Right lobe of liver (tissue), 6 donors: ENCODE measurements at regions not wholly inside any gene's neighbourhood (a gene's known extent, or its start where the extent isn't known, plus 50 kb on each side); places are given as distances from the start of the nearest gene placed in this dataset.
"Not testable (repeated sequence)": the region's sequence is repeated elsewhere in the genome, so short reads cannot be mapped to it uniquely, and the experiment has no call there.

Source experiments
- ATAC-seq, 4 donors: fragments of 200-7000 bp; cut with Tn5 transposase; one replicate each; pipeline ENCODE4 v1.9.1; 2020; ENCODE audit warnings: mild to moderate bottlenecking in 4 of 4, moderate library complexity in 4 of 4
- DNase-seq, 3 donors: peaks; one replicate each; pipeline ENCODE4 v3.0.0-alpha.2; 2020
- H3K27ac ChIP-seq, 3 donors: fragments of 200-600 bp; one replicate each; pipeline ENCODE4 v1.8.0; 2022
- H3K27me3 ChIP-seq, 2 donors: fragments of 200-600 bp; one replicate each; pipeline ENCODE4 v1.8.0; 2022
- H3K36me3 ChIP-seq, 4 donors: fragments of 200-600 bp; sonication (generic) in 1 of 4; one replicate each; pipeline versions ENCODE4 v1.5.1 to v1.8.0; 2017 to 2022; ENCODE audit warnings: control low read depth in 1 of 4
- H3K4me1 ChIP-seq, 4 donors: fragments of 200-600 bp; sonication (generic) in 1 of 4; one replicate each; pipeline versions ENCODE4 v1.5.1 to v1.8.0; 2017 to 2022; ENCODE audit warnings: control low read depth in 1 of 4
- H3K4me3 ChIP-seq, 3 donors: fragments of 200-600 bp; one replicate each; pipeline ENCODE4 v1.8.0; 2022
- H3K9me3 ChIP-seq, 4 donors: fragments of 200-600 bp; sonication (generic) in 1 of 4; one replicate each; pipeline versions ENCODE4 v1.5.1 to v1.8.0; 2017 to 2022; ENCODE audit warnings: control low read depth in 1 of 4
- CTCF ChIP-seq, 4 donors: fragments of 200-600 bp in 3 of 4; fragments of 450-650 bp in 1 of 4; IDR thresholded peaks; one replicate each; pipeline versions ENCODE4 v1.5.1 to v1.8.0; 2016 to 2022; ENCODE audit warnings: antibody characterized with exemption in 4 of 4, mild to moderate bottlenecking in 2 of 4
- POLR2A ChIP-seq: fragments of 450-650 bp; IDR thresholded peaks from one replicate; pipeline ENCODE4 v1.6.1; 2017; ENCODE audit warnings: antibody characterized with exemption, mild to moderate bottlenecking
- WGBS: methylation state at CpG from one replicate; pipeline ENCODE4 v1.1.6; 2018; ENCODE audit warnings: low coverage, low lambda C conversion rate; ENCODE audit not compliant: insufficient coverage; ENCODE audit errors: missing lambda C conversion rate; 5-methylcytosine and 5-hydroxymethylcytosine counted together
- intact Hi-C, 2 donors: fragments of 100-400 bp; cut with DNase I; formaldehyde crosslinking; loops; one replicate each; pipeline versions ENCODE4 v1.11.2 to v1.14.1; 2022
- donor health status: DM: no; HTN: yes; CAD: no.
- donor health status: DM: no; HTN: no; CAD: no.
- donor health status: DM: no; HTN: no; CAD: no.
- donor health status: DM: no; HTN: yes; CAD: no.
- donor health status: DM: no; HTN: yes; CAD: no.

- 81% methylated on average over 3 of the region's 3 CpGs for WGBS
- Histone ChIP-seq H3K9me3 (no peaks in the 10 kb centered on the region), H3K27ac (no peak overlapping the region), H3K4me3 (no peak overlapping the region), H3K4me1 (no peaks in the 10 kb centered on the region), H3K27me3 (no peaks in the 10 kb centered on the region), H3K36me3 (peaks cover 0 to 9% (median 3%) of the 10 kb centered on the region in 4 donors)
- ATAC-seq (no peak), DNase-seq (no peak)
- TF ChIP-seq POLR2A (no peak), CTCF (IDR thresholded peaks at IDR 0.05) (no peak)
- intact Hi-C loops = no loop called here
These were observed 63.5 kb upstream of the ZNF746 start for GRCh38 chr7:149561072-149561471.

- Histone ChIP-seq H3K9me3 (no peaks in the 10 kb centered on the region), H3K4me3 (no peak overlapping the region), H3K27ac (no peak overlapping the region), H3K4me1 (no peaks in the 10 kb centered on the region), H3K36me3 (peaks cover 0 to 12% (median 3%) of the 10 kb centered on the region in 4 donors), H3K27me3 (no peaks in the 10 kb centered on the region)
- WGBS = 95% methylated on average over 3 of the region's 4 CpGs
- intact Hi-C loops = no loop called here
- DNase-seq (no peak), ATAC-seq (no peak)
- TF ChIP-seq CTCF (IDR thresholded peaks at IDR 0.05) (no peak), POLR2A (no peak)
These were observed 62.1 kb upstream of the ZNF746 start for GRCh38 chr7:149559711-149560110.

GRCh38 chr7:149558149-149558861 lies 60.7 kb upstream of the ZNF746 start:
- 100% methylated on average over 1 of the region's 6 CpGs for WGBS
- no peak for DNase-seq
- Histone ChIP-seq H3K4me1 (no peaks in the 10 kb centered on the region), H3K9me3 (no peaks in the 10 kb centered on the region), H3K27ac (no peak overlapping the region), H3K36me3 (peaks cover 0 to 12% (median 3%) of the 10 kb centered on the region in 4 donors), H3K4me3 (no peak overlapping the region), H3K27me3 (no peaks in the 10 kb centered on the region)
- TF ChIP-seq POLR2A (no peak), CTCF (IDR thresholded peaks at IDR 0.05) (no peak)
- intact Hi-C loops = no loop called here
- no peak for ATAC-seq

- H3K27me3 ChIP-seq, intact Hi-C loops, H3K27ac ChIP-seq, H3K4me1 ChIP-seq, H3K9me3 ChIP-seq, ATAC-seq, H3K4me3 ChIP-seq, DNase-seq: not testable (repeated sequence)
- H3K36me3 ChIP-seq = peaks cover 0 to 26% (median 5%) of the 10 kb centered on the region in 4 donors
- 93% methylated on average over 3 of the region's 4 CpGs for WGBS
These were observed 58.9 kb upstream of the ZNF746 start for GRCh38 chr7:149556525-149556924.

- H3K27ac ChIP-seq, ATAC-seq, H3K4me3 ChIP-seq, H3K9me3 ChIP-seq, DNase-seq, intact Hi-C loops, H3K27me3 ChIP-seq, H3K4me1 ChIP-seq: not testable (repeated sequence)
- whole genome bisulfite sequencing = no CpG with 5 or more reads among the region's 31 CpGs
- H3K36me3 ChIP-seq = peaks cover 0 to 41% (median 9%) of the 10 kb centered on the region in 4 donors
These were observed 57.2 kb upstream of the ZNF746 start for GRCh38 chr7:149554821-149555220.

GRCh38 chr7:149553991-149554390 lies 56.4 kb upstream of the ZNF746 start:
- H3K27ac ChIP-seq, DNase-seq, H3K4me3 ChIP-seq, ATAC-seq, H3K27me3 ChIP-seq, intact Hi-C loops, H3K4me1 ChIP-seq, H3K9me3 ChIP-seq: not testable (repeated sequence)
- peaks cover 0 to 48% (median 10%) of the 10 kb centered on the region in 4 donors for H3K36me3 ChIP-seq
- no CpG with 5 or more reads among the region's 27 CpGs for WGBS
